ENCODE measurements at regions not wholly inside any gene's neighbourhood (a gene's known extent, or its start where the extent isn't known, plus 50 kb on each side); places are given as distances from the start of the nearest gene placed in this dataset.

GRCh38 chr18:39225373-39225772 lies 1659.8 kb upstream of the CELF4 start:
- Histone ChIP-seq H3K9me3 (ENCODE audit: insufficient read depth, low read length) (peaks cover 4% of the 10 kb centered on the region; the same call in 1 of the 2 replicates), H3K79me2 (ENCODE audit: insufficient read depth, low read length) (no peaks in the 10 kb centered on the region), H4K20me1 (ENCODE audit: low read depth, low read length) (no peaks in the 10 kb centered on the region), H3K9me2 (replicated peaks; ENCODE audit: insufficient read depth, low read length) (no peaks in the 10 kb centered on the region; the same call in 1 of the 2 replicates), H3K4me3 (ENCODE audit: insufficient read depth, low read length, poor library complexity, severe bottlenecking) (no peak overlapping the region), H3K4me2 (ENCODE audit: low read depth, low read length, poor library complexity, severe bottlenecking) (no peak overlapping the region), H3F3A (ENCODE audit: insufficient read depth) (no peaks in the 10 kb centered on the region), H2AFZ (ENCODE audit: low read depth, low read length, severe bottlenecking) (no peak overlapping the region), H3K27me3 (ENCODE audit: low read length) (no peaks in the 10 kb centered on the region), H3K9ac (ENCODE audit: low read length) (no peak overlapping the region), H3K27ac (ENCODE audit: low read depth, low read length) (no peak overlapping the region), H3K36me3 (ENCODE audit: low read length) (no peaks in the 10 kb centered on the region)
- TF ChIP-seq EZH2phosphoT487 (conservative IDR thresholded peaks at IDR 0.05; ENCODE audit: low read length) = no peak
- TF ChIP-seq CTCF (IDR thresholded peaks at IDR 0.05; ENCODE audit: insufficient read depth, low read length, poor library complexity, severe bottlenecking) = no peak

GRCh38 chr18:39223283-39223682 lies 1657.7 kb upstream of the CELF4 start:
- H3F3A ChIP-seq (ENCODE audit: insufficient read depth) = no peaks in the 10 kb centered on the region
- no peak overlapping the region for H2AFZ ChIP-seq (ENCODE audit: low read depth, low read length, severe bottlenecking)
- no peak overlapping the region for H3K27ac ChIP-seq (ENCODE audit: low read depth, low read length)
- TF ChIP-seq CTCF (IDR thresholded peaks at IDR 0.05; ENCODE audit: insufficient read depth, low read length, poor library complexity, severe bottlenecking) = no peak
- no peak for TF ChIP-seq EZH2phosphoT487 (conservative IDR thresholded peaks at IDR 0.05; ENCODE audit: low read length)
- H3K4me2 ChIP-seq (ENCODE audit: low read depth, low read length, poor library complexity, severe bottlenecking) = no peak overlapping the region
- H3K9ac ChIP-seq (ENCODE audit: low read length) = no peak overlapping the region
- no peaks in the 10 kb centered on the region for H3K36me3 ChIP-seq (ENCODE audit: low read length)
- H3K4me3 ChIP-seq (ENCODE audit: insufficient read depth, low read length, poor library complexity, severe bottlenecking) = no peak overlapping the region
- H3K9me3 ChIP-seq (ENCODE audit: insufficient read depth, low read length) = no peaks in the 10 kb centered on the region; the same call in 1 of the 2 replicates
- H3K9me2 ChIP-seq (replicated peaks; ENCODE audit: insufficient read depth, low read length) = no peaks in the 10 kb centered on the region; the same call in 1 of the 2 replicates
- no peaks in the 10 kb centered on the region for H4K20me1 ChIP-seq (ENCODE audit: low read depth, low read length)
- no peaks in the 10 kb centered on the region for H3K27me3 ChIP-seq (ENCODE audit: low read length)
- no peaks in the 10 kb centered on the region for H3K79me2 ChIP-seq (ENCODE audit: insufficient read depth, low read length)

GRCh38 chr18:39215920-39216319 lies 1650.3 kb upstream of the CELF4 start:
- Histone ChIP-seq H4K20me1 (ENCODE audit: low read depth, low read length) (no peaks in the 10 kb centered on the region), H3K9me3 (ENCODE audit: insufficient read depth, low read length) (0 out of 2 replicates have a peak, but pooled peaks cover 9% of the 10 kb centered on the region), H3K9me2 (replicated peaks; ENCODE audit: insufficient read depth, low read length) (no peaks in the 10 kb centered on the region), H3K36me3 (ENCODE audit: low read length) (no peaks in the 10 kb centered on the region), H3K27me3 (ENCODE audit: low read length) (no peaks in the 10 kb centered on the region), H3K79me2 (ENCODE audit: insufficient read depth, low read length) (no peaks in the 10 kb centered on the region), H3K4me2 (ENCODE audit: low read depth, low read length, poor library complexity, severe bottlenecking) (no peak overlapping the region), H3K4me3 (ENCODE audit: insufficient read depth, low read length, poor library complexity, severe bottlenecking) (no peak overlapping the region), H3K9ac (ENCODE audit: low read length) (no peak overlapping the region), H2AFZ (ENCODE audit: low read depth, low read length, severe bottlenecking) (no peak overlapping the region), H3K27ac (ENCODE audit: low read depth, low read length) (no peak overlapping the region), H3F3A (ENCODE audit: insufficient read depth) (no peaks in the 10 kb centered on the region)
- TF ChIP-seq EZH2phosphoT487 (conservative IDR thresholded peaks at IDR 0.05; ENCODE audit: low read length) (no peak), CTCF (IDR thresholded peaks at IDR 0.05; ENCODE audit: insufficient read depth, low read length, poor library complexity, severe bottlenecking) (no peak)

Measured in SU-DHL-6 (cell line).